HG03064 (cell line): ENCODE measurements at regions not wholly inside any gene's neighbourhood (a gene's known extent, or its start where the extent isn't known, plus 50 kb on each side); places are given as distances from the start of the nearest gene placed in this dataset.
A peak's percentile ranks its signal among the peaks of the same experiment; 100 is the strongest.

Source experiments
- ATAC-seq: cut with Tn5 transposase; IDR thresholded peaks from one replicate; pipeline ENCODE4 v1.9.1; 2021; ENCODE audit warnings: low read depth; ENCODE audit not compliant: unreplicated experiment

DNA sequence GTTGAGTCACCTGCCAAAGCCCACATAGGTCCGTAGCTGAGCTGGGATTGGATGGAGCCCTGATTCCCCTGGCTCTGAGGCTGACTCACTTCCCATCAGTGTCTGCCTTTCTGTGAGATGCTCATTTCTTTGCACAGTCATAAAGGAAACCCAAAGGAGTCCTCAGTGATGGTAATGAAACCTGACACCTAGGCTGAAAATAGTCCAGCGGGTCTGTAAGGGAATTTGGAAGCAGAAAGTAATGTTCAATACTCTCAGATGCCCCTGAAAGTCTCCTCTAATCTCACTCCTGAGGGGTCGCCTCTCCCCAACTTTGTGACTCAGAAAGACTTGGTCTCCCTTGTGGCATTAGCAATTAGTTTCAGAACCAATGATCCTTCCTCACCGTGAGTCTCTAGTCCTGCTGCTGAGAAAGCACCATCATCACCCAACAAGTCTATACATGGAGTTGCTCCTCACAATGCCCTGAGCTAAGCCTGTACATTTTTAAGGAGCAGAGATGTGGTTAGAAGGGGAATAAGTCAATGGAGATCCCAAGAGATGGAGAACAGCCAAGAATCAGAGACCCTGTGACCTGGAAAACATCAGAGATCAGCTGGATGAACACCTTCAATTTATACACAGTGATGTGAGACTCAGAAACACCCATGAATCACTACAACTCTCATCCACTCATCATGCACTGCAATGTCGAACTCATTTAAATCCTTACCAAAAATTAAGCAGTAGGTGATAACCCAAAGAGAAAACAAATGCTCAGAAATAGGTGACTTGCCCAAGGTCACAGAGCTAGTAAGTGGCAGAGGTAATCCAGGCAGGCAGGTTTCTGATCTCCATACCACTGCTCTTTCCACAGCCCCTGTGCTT, 219.0 kb upstream of the CPEB2 start:
- ATAC-seq: peak; percentile 93

DNA sequence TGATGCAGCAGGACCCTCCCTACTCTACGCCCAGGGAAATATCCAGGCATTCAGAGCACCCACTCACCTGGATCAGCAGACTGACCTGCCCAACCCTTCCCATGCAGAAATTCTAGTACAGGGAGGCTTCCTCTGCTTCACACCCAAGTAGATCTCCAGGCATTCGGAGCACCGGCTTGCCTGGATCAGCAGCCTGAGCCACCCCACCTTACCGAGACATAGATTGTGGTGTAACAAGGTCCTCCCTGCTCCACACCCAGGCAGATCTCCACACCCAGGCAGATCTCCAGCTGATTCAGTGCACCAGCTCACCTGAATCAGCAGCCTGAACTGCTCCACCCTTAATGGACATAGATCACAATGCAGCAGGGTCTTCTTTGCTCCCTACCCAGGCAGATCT, 215.1 kb upstream of the CPEB2 start:
- no peak for ATAC-seq

DNA sequence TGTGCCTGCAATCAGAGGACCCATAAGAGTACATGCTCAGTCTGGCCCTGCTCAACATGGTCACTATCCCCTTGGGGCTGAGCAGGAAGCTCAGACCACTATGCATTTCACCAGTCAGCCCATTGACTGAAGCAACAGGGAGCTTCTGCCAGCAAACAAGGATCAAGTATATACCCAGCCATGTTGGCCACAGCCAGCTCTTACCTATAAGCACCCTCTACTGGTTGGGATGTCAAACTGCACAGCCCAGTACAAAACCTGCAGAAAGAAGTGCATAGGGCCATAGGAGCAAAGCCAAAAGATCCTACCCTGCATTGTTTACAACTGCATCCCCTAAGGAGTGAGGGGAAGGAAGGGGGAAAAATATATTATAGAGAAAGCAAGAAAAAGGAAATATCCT, 214.4 kb upstream of the CPEB2 start:
- no peak for ATAC-seq

DNA sequence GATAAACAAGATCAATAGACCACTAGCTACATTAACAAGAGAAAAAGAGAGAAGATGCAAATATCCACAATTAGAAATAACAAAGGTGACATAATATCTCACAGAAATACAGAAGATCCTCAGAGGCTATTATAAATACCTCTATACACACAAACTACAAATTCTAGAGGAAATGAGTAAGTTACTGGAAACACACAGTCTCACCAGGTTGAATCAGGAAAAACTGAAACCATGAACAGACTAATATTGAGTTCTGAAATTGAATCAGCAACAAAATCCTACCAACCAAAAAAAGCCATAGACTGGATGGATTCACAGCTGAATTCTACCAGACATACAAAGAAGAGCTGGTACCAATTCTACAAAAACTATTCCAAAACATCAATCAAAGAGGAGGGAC, 211.8 kb upstream of the CPEB2 start:
- no peak for ATAC-seq

DNA sequence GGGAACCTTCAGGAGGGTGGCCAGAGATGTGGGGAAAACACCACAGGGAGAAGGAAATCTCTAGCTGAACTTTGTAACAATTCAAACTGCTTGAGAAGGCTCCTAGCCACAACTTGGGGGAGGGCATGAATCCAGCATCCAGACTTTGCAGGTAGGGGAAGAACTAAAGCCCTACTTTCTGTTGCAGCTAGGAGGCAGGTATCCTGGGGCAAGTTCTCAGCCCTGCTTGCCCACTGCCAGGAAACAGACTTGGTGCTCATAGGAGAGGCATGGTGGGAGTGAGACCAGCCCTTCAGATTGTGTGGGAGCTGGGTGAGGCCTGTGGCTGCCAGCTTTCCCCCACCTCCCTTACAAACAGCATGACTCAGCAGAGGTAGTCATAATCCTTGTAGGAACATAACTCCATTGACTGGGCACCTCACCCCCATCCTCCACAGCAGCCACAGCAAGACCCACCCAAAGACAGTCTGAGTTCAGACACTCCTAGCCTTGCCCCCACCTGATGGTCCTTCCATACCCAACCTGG, 209.5 kb upstream of the CPEB2 start:
- no peak for ATAC-seq

DNA sequence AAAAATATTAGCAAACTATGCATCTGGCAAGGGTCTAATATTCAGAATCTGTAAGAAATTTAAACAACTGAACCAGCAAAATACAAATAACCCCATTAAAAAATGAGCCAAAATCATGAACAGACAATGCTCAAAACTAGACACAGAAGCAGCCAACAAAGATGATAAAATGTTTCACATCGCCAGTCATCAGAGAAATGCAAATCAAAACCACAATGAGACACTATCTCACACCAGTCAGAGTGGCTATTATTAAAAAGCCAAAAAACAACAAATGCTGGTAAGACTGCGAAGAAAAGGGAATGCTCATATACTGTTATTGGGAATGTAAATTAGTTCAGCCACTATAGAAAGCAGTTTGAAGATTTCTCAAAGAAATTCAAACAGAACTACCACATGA, 201.3 kb upstream of the CPEB2 start:
- no peak for ATAC-seq

DNA sequence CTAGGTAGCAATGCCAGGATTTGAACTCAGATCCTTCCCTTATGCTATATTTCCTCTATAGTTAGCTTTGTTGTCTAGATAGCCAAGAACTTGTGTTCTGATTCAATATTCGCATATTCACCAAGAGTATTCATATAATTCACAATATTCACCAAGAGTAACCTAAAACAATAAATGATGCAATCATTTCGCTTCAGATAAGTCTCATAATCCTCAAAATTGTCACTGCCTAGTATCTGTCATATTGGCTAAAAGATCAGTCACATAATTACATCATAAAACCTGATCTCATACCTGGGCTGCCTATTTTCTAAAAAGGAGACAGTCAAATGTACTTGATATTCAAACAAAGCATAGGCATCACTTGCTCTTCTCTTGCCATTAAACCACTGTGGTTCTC, 199.7 kb upstream of the CPEB2 start:
- ATAC-seq: no peak

DNA sequence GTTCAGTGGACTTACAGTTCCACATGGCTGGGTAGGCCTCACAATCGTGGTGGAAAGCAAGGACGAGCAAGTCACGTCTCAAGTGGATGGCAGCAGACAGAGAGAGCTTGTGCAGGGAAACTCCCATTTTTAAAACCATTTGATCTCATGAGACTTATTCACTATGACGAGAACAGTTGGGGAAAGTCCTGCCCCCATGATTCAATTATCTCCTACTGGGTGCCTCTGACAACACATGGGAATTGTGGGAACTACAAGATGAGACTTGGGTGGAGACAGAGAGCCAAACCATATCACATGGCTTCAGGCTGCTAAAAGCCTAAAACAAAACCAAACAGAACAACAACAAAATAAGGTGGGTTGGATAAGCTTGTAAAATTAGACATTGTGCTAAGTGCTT, 194.4 kb upstream of the CPEB2 start:
- ATAC-seq: no peak

DNA sequence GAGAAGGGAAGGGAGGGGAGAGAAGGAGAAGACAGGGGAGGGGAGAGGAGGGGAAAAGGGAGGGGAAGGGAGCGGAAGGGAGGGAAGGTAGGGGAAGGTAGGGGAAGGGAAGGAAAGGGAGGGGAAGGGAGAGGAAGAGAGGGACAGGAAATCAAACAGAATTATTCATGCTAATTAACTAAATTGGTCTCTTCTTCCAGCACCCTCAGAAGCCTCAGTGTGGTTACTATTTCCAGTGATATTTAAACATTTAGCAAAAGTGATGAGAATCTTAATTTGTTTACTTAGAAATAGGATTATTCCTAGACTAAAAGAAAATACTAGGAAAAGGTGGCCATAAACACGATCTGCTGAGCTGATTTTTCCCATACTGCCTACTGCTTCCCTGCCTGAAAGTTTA, 193.1 kb upstream of the CPEB2 start:
- ATAC-seq: no peak

DNA sequence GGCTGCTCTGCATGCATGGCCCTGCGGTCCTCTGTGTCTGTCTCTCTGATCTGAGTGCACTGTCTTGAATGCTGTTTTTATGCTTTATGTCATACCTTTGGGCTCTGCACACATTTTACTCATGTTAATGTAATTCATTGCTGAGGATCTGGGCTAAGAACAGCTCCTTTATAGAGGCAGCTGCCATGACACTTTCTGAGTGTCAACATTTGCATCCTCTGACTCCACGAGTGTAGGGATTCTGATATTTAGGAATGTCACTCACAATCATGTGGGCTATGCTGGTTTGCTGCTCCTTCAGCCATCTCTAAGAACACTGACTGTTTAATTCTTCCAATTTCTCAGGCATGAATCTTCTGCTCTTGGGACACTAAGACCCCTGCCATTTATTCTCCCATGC, 192.2 kb upstream of the CPEB2 start:
- ATAC-seq: no peak

DNA sequence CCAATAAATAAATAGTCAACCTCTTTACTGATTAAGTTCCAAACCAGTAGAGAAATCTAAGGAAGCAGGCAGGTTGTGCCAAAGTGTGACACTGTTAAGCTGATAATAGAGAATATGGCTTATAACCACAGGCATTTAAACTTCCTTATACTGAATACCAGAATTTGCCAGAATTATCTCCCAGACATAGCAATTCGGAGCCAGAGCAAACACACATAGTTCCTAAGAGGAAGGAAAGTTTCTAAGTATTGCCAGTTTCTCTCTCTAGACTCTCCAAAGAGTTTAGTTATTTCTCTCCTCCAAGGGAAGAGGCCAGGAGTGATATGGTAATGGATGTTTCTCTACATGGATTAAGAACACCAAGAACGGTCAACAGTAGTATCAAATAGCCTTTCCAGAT, 191.7 kb upstream of the CPEB2 start:
- ATAC-seq: no peak

DNA sequence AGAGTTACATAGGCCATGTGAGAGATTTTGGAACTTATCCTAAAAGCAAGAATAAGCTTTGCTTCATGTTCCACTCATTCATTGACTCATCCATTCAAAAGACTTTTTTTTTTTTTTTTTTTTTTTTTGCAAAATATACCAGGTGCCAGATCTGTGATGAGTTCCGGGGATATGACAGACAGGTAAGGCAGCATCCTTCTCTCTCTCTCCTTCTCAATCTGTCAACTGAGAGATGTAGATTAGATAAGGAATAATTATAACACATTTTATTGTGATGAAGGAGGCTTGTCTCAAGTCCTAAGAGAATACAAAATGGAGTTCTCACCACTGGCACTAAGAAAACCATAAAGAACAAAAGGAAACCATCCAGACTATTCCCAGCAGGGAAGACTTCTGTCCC, 190.2 kb upstream of the CPEB2 start:
- ATAC-seq: no peak

DNA sequence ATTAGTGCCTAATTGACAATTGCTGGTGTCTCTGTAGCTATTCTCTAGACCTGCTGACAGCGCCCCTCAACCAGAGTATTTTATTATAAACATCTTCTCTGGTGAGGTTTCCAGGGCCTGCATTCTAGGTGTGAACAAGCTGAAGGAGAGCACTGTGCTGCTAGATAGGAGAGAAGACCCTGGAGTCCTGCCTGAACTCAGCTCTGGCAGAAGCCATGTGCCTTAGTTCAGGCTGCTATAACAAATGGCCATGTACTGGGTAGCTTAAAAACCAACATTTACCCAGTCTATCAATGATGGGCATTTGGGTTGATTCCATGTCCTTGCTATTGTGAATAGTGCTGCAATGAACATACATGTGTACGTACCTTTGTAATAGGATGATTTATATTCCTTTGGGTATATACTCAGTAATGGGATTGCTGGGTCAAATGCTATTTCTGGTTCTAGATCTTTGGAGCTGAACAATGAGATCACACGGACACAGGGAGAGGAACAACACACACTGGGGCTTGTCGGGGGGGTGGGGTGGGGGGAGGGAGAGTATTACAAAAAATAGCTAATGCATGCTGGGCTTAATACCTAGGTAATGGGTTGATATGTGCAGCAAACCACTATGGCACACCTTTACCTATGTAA, 185.5 kb upstream of the CPEB2 start:
- no peak for ATAC-seq

DNA sequence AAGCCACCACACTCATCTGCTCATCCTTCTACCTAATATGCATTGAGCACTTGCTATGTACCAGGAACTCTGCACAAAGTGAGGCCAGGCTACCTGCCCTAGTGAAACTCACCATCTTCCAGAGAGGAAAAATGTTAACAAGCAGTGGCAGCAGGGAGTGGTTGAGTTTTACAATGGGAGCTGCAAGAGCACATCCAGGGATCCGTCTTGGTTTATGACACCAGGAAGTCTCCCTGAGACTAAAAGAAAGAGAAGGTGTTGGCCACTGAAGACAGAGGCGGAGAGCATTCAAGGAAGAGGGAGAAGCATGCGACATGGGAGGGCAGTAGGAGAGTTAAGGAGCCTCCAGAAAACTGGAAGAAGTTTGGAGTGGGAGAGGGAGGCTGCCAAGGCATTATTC, 178.1 kb upstream of the CPEB2 start:
- no peak for ATAC-seq

DNA sequence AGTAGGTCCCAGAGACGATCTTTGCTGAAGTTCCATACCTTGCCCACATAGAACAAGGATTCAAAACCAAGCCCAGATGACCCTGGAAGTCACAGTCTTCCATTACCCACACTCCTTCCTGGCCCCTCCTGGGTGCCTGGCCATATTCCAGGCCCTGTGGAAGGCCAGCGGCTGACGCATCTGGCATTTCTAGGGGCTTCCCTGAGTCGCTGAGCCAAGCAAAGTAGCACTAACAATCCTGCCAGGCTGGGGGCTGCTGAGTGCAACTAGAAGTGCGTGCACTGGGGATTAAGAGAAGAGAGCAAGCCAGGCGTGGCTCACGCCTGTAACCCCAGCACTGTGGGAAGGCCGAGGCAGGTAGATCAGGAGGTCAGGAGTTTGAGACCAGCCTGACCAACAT, 175.2 kb upstream of the CPEB2 start:
- ATAC-seq: no peak

DNA sequence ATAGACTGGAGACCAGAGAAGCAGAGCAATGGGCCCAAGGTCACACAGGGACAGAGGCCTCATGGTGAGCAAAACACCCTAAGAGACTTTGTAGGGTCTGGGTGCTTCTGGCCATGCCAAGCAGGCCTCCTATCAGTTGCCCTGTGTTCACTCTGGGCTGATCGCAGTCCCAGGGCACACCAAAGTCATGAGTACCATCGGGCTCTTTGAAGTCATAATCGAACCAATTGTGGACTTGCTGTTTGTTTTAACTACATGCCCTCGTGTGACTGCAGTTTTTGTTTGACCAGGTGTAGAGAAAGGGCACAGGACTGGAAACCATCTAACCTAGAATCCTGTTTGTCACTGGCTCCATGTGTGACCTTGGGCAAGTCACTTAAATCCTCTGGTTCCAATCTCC, 172.5 kb upstream of the CPEB2 start:
- ATAC-seq: no peak

DNA sequence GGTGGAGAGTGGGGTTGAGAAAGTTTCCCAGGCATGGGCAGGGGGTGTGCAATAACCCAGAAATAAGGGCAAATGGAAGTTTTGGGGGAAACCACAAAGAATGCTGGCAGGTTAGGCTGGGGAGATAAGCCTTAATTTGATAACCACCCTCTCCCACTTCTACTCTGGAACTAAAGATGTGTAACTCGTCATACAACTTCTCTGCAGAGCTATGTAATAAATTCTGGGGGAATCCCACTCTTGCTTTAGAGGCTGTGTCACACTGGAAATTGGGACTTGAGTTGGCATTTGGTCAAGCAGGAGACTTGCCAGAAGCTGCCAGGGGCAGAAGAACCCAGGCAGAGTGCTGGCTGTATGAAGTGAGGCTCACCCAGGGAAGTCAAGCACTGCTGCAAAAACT, 170.9 kb upstream of the CPEB2 start:
- no peak for ATAC-seq

DNA sequence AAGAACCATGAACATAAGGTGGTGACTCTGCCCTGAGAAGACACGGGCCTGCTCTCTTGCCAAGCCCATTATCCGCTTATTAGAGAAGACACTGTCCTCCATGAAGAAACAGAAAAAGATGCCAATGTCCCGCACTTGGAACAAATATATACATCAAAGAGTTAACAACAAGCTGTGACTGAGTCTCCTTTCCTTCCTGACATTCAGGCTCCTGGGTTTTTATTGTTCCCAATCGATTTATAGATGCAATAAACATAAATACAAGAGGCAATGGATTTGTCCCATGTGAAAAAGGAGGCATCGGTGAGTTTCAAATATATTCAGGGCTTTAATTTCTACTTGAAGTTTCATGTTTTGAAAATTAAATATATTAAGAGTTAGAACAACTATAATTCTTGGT, 169.2 kb upstream of the CPEB2 start:
- no peak for ATAC-seq

DNA sequence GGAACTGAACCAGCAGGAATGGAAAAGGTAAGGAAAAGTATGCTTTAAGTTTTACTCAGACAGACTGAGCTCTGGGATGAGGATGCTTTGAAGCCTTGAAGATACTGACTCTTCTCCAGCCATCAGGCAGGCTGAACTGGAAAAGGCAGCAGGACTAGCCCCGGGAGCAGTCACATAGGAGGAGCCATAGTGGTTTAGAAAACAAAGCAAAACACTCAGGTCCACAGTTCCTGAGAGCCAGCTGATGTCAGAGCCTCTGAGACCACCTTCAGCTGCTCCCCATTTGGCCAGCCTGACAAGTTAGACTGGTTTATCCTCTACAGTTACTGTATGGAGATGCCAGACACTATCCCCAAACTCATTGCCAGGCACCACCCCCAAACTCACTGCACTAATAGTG, 167.9 kb upstream of the CPEB2 start:
- no peak for ATAC-seq

DNA sequence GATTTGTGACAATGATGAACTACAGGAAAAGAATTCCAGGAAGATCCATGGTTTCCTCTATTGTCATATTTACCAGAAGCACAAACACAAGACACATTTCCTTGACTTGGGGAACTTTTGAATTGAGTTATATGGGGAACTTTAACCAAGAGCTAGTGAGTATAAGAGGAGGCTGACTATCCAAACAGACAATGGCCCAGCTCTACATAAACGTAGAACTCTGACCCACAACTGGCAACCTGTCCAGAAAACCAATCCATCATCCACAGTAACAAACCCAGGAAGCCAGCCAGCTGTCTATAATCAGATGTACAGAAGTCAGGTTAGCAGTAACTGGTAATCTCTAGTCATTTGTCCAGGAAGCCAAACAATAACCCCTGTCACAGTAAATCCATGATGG, 167.0 kb upstream of the CPEB2 start:
- no peak for ATAC-seq

DNA sequence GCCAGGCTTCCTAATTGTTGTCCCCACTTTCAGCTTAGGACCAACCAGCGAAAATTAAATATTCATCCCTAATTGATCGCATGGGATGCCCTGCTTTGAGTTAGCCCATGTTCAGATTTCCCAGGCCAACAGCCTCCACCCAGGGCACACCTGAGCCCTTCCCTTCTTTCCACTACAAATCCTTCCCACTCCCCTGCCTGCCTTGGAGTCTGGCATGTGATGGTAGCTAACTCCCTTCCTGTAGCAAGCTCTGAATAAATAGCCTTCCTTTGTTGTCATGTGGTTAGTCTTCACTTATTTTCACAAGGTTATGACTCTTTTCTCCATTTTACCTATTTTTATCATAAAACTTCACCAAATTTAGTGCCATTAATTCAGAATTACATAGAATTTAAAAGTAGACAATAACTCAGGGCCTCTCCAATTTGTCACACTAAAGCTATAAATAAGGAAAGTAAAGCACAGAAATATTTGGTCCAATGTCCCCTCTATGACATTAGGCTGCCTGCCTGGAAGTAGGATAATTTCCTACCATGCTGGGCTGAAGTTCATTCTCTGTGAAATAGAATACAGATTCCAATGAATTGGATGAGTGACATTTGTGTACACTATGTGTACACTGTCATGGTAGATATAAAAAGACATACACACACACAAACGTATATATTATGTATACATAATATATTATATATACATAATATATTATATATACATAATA, 166.4 kb upstream of the CPEB2 start:
- no peak for ATAC-seq

DNA sequence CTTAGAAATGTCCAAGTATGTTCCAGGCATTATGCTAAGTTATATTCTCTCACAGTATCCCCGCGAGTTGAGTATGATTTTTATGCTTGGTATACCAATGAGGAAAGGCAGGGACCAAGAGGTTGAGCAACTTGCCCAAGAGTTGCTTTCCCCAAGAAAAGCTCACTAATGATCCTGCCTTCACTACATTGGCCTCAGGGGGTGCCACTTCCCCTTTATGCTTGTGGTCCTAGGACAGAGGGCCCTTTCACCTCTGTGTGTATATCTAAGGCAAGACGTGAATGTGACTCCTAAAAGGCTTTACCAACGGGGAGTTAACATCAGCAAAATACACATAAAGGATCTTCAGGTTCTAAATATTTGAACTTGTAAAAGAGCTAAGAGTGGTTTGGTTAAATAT, 164.4 kb upstream of the CPEB2 start:
- ATAC-seq: no peak
